Choroid plexus epithelial cell (primary cell): ENCODE measurements at regions not wholly inside any gene's neighbourhood (a gene's known extent, or its start where the extent isn't known, plus 50 kb on each side); places are given as distances from the start of the nearest gene placed in this dataset.

ENCODE experiments used
- DNase-seq: peaks from one replicate; pipeline ENCODE4 v3.0.0-alpha.2; 2010; ENCODE audit warnings: low read depth
- H3K4me3 ChIP-seq: 2 replicates; pipeline ENCODE4 v1.5.1; 2011; ENCODE audit warnings: low read depth, mild to moderate bottlenecking, control low read depth, low read length, moderate library complexity
- CTCF ChIP-seq: conservative IDR thresholded peaks from 2 replicates; pipeline ENCODE4 v1.5.1; 2011; ENCODE audit warnings: low read depth, mild to moderate bottlenecking, control low read depth, inconsistent platforms, low read length, moderate library complexity

- no peak overlapping the region for H3K4me3 ChIP-seq
- TF ChIP-seq CTCF: no peak
- DNase-seq: no peak
Measured at GRCh38 chr15:24756101-24756500, 80.5 kb downstream of the NPAP1 start.

DNA sequence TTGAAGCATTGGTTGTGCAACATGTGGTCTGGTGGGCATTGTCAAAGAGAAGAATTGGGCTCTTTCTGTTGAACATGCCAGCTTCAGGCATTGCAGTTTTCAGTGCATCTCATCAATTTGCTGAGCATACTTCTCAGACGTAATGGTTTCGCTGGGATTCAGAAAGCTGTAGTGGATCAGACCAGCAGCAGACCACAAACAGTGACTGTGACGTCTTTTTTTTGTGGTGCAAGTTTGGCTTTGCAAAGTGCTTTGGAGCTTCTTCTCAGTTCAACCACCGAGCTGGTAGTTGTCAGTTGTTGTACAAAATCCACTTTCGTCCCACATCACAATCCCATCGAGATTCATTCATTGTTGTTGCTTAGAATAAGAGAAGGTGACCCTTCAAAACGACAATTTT is 84.5 kb downstream of the NPAP1 start:
- H3K4me3 ChIP-seq: no peak overlapping the region
- no peak for DNase-seq
- TF ChIP-seq CTCF: no peak

- DNase-seq: peak; percentile 29
- peak; percentile 51 for TF ChIP-seq CTCF
- no peak overlapping the region for H3K4me3 ChIP-seq
Measured at GRCh38 chr15:24761704-24762302, 86.2 kb downstream of the NPAP1 start.

DNA sequence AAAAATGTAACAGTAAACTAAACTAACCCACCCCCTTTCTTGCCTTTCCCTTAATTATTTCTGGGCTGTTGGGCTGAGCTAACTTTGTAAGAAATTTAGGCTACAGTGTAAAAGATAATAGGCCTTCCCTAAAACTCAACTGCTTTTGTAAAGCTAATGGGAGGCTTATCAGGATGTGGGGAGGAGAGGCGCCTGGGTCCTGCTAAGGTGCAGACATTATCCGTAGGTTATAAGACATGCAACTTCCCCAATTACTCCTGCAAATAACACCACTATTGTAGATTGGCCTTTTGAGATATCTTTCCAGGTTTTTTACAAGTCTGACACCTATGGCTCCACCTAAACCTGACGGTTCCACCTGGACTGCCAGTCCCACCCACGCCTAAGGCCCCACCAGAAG is 88.3 kb downstream of the NPAP1 start:
- no peak overlapping the region for H3K4me3 ChIP-seq
- DNase-seq: no peak
- TF ChIP-seq CTCF: no peak

- H3K4me3 ChIP-seq: no peak overlapping the region
- no peak for DNase-seq
- no peak for TF ChIP-seq CTCF
Measured at GRCh38 chr15:24764375-24765171, 89.0 kb downstream of the NPAP1 start.

DNA sequence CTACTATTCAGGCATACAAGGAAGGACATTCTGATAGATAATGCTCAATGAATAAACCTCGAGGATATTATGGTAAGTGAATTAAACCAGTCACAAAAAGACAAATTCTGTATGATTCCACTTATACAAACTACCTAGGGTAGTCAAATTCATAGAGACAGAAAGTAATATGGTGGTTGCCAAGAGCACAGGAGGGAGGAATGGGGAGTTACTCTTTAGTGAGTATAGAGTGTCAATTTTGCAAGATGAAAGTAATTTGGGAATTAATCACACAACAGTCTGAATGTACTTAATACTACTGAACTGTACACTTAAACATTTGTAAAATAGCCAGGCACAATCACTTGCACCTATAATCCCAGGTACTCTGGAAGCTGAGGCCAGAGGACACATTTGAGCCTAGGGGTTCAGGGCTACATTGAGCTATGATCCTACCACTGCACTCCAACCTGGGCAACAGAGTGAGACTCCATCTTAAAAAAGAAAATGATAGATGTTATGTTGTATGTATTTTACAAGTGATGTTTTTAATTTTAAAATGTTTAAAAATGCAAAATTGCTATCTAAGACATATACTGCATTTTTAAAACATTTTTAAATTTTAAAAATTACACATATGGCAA is 91.0 kb downstream of the NPAP1 start:
- H3K4me3 ChIP-seq: no peak overlapping the region
- no peak for DNase-seq
- TF ChIP-seq CTCF: no peak
